Neural cell (in vitro differentiated cells): ENCODE measurements at regions not wholly inside any gene's neighbourhood (a gene's known extent, or its start where the extent isn't known, plus 50 kb on each side); places are given as distances from the start of the nearest gene placed in this dataset.
"Not testable (repeated sequence)": the region's sequence is repeated elsewhere in the genome, so short reads cannot be mapped to it uniquely, and the experiment has no call there.

Experiments
- H2AFZ ChIP-seq: fragments of 200-600, 300-800 bp; sonication (generic), shearing (Covaris generic); 2 replicates; pipeline ENCODE4 v1.6.0; 2014; ENCODE audit warnings: low read depth, mild to moderate bottlenecking, antibody characterized with exemption, low read length, moderate library complexity
- H3F3A ChIP-seq: fragments of 200-600 bp; shearing (Covaris generic); 2 replicates; pipeline ENCODE4 v1.6.1; 2016; ENCODE audit warnings: mild to moderate bottlenecking, moderate library complexity, mixed read lengths, antibody characterized with exemption, low read length; ENCODE audit not compliant: insufficient read depth, poor library complexity, severe bottlenecking
- H3K27ac ChIP-seq: fragments of 200-600, 300-800 bp; sonication (generic), shearing (Covaris generic); 2 replicates; pipeline ENCODE4 v1.5.1; 2014; ENCODE audit warnings: mild to moderate bottlenecking, low read length, moderate library complexity
- H3K27me3 ChIP-seq: fragments of 300-800, 200-600 bp; sonication (generic), shearing (Covaris generic); 2 replicates; pipeline ENCODE4 v1.6.0; 2014; ENCODE audit warnings: mild to moderate bottlenecking, low read depth, low read length, moderate library complexity; ENCODE audit not compliant: insufficient read depth
- H3K36me3 ChIP-seq: fragments of 300-800, 200-600 bp; sonication (generic), shearing (Covaris generic); 2 replicates; pipeline ENCODE4 v1.5.1; 2014; ENCODE audit warnings: mild to moderate bottlenecking, antibody characterized with exemption, low read length, moderate library complexity; ENCODE audit not compliant: insufficient read depth
- H3K4me2 ChIP-seq: fragments of 300-800, 200-600 bp; sonication (generic), shearing (Covaris generic); 2 replicates; pipeline ENCODE4 v1.6.0; 2014; ENCODE audit warnings: mild to moderate bottlenecking, low read length
- H3K4me3 ChIP-seq: fragments of 300-800, 200-600 bp; sonication (generic), shearing (Covaris generic); 2 replicates; pipeline ENCODE4 v1.5.1; 2014; ENCODE audit warnings: mild to moderate bottlenecking, low read length, moderate library complexity
- H3K79me2 ChIP-seq: fragments of 200-600 bp; shearing (Covaris generic); replicated peaks from 2 replicates; pipeline ENCODE4 v1.6.0; 2014; ENCODE audit warnings: mild to moderate bottlenecking, low read length, moderate library complexity; ENCODE audit not compliant: insufficient read depth
- H3K9ac ChIP-seq: fragments of 300-800, 200-600 bp; sonication (generic), shearing (Covaris generic); 2 replicates; pipeline ENCODE4 v1.6.1; 2016; ENCODE audit warnings: mild to moderate bottlenecking, low read length, mixed read lengths
- H3K9me2 ChIP-seq: fragments of 200-600 bp; shearing (Covaris generic); 2 replicates; pipeline ENCODE4 v1.6.1; 2016; ENCODE audit warnings: mild to moderate bottlenecking, low read length, mixed read lengths; ENCODE audit not compliant: insufficient read depth
- H3K9me3 ChIP-seq: fragments of 200-600, 300-800 bp; sonication (generic), shearing (Covaris generic); 2 replicates; pipeline ENCODE4 v1.6.1; 2016; ENCODE audit warnings: mild to moderate bottlenecking, mixed run types, low read length, moderate library complexity, mixed read lengths
- H4K20me1 ChIP-seq: fragments of 200-600 bp; shearing (Covaris generic); 2 replicates; pipeline ENCODE4 v1.6.1; 2016; ENCODE audit warnings: mild to moderate bottlenecking, mixed run types; ENCODE audit not compliant: insufficient read depth
- EP300 ChIP-seq: fragments of 450-650 bp; conservative IDR thresholded peaks from 2 replicates; pipeline ENCODE4 v1.6.1; 2014; ENCODE audit warnings: antibody characterized with exemption, mild to moderate bottlenecking, moderate library complexity; ENCODE audit not compliant: poor library complexity, severe bottlenecking
- EZH2 ChIP-seq: fragments of 200-600, 300-800 bp; shearing (Covaris generic), sonication (generic); IDR thresholded peaks from 2 replicates; pipeline ENCODE4 v1.6.1; 2014; ENCODE audit warnings: antibody characterized with exemption, low read length, borderline replicate concordance, mild to moderate bottlenecking; ENCODE audit not compliant: insufficient read depth, poor library complexity, severe bottlenecking
- MXI1 ChIP-seq: fragments of 450-650 bp; conservative IDR thresholded peaks from 2 replicates; pipeline ENCODE4 v1.6.1; 2014; ENCODE audit warnings: antibody characterized with exemption, mild to moderate bottlenecking; ENCODE audit not compliant: poor library complexity, severe bottlenecking
- POLR2AphosphoS5 ChIP-seq: IDR thresholded peaks from 2 replicates; pipeline ENCODE4 v1.6.1; 2012
- RAD21 ChIP-seq: fragments of 450-650 bp; conservative IDR thresholded peaks from 2 replicates; pipeline ENCODE4 v1.6.1; 2014; ENCODE audit warnings: antibody characterized with exemption, mild to moderate bottlenecking, moderate library complexity
- SMC3 ChIP-seq: fragments of 450-650 bp; conservative IDR thresholded peaks from 2 replicates; pipeline ENCODE4 v1.6.1; 2014; ENCODE audit warnings: antibody characterized with exemption, mild to moderate bottlenecking, moderate library complexity; ENCODE audit not compliant: poor library complexity
- TAF1 ChIP-seq: IDR thresholded peaks from 2 replicates; pipeline ENCODE4 v1.6.1; 2012; ENCODE audit warnings: low read depth
- TF ChIP-seq, protein P1 (sequence below): IDR thresholded peaks from 2 replicates; pipeline ENCODE4 v1.6.1; 2012; ENCODE audit warnings: borderline replicate concordance
- TF ChIP-seq, protein P2 (sequence below): fragments of 450-650 bp; IDR thresholded peaks from 2 replicates; pipeline ENCODE4 v1.5.1; 2014; ENCODE audit warnings: antibody characterized with exemption, mild to moderate bottlenecking, moderate library complexity; ENCODE audit not compliant: poor library complexity, severe bottlenecking

DNA sequence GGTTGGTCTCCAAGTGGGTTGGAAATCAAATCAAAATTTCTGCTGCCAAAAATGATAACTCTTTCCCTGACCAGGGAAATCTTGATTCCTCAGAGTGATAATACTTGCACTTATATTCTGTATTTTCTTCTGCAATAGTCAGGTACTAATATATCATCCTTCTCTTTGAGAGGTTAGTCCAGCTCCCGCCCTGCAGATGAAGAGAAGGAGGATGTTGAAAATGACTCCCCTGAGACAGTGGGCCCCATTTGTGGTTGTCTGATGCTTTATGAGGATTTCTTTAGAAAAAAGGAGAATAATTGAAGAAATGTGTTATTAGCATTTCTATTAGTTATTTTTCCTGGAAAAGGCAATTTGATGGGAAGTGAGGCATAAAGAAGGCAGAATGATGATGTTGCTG, 213.0 kb downstream of the SEC23IP start:
- no peak overlapping the region for H3K4me3 ChIP-seq
- H2AFZ ChIP-seq = no peak overlapping the region
- H4K20me1 ChIP-seq = no peaks in the 10 kb centered on the region
- H3F3A ChIP-seq = no peaks in the 10 kb centered on the region
- no peak overlapping the region for H3K27ac ChIP-seq
- no peaks in the 10 kb centered on the region for H3K9me3 ChIP-seq
- TF ChIP-seq POLR2AphosphoS5 = no peak
- no peak for TF ChIP-seq TAF1
- H3K36me3 ChIP-seq = no peaks in the 10 kb centered on the region
- H3K27me3 ChIP-seq = no peaks in the 10 kb centered on the region
- no peak overlapping the region for H3K4me2 ChIP-seq
- H3K9ac ChIP-seq = no peak overlapping the region
- H3K79me2 ChIP-seq = no peaks in the 10 kb centered on the region
- H3K9me2 ChIP-seq = no peaks in the 10 kb centered on the region

DNA sequence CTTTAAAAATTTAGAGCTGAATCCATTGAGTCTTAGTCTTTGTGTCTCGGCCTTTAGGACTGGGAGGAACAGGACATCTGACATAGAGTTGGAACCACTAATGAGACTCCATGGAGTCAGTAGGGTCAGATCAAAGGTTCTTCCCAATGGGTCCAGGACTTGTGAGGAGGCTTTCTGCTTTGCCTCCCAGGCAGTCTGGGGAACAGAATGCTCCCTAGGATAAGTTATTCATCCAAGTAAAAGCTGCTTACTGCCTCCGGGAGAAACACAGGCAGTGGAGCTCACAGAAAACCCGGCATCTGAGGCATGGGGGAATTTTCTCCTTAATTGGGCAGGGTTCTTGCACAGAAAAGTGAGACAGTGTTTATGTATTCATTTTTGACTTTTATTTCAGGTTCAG, 216.4 kb downstream of the SEC23IP start:
- Histone ChIP-seq H3K9me3 (no peaks in the 10 kb centered on the region), H3K9ac (no peak overlapping the region), H3F3A (no peaks in the 10 kb centered on the region), H3K79me2 (no peaks in the 10 kb centered on the region), H2AFZ (no peak overlapping the region), H3K36me3 (no peaks in the 10 kb centered on the region), H3K9me2 (no peaks in the 10 kb centered on the region), H3K27me3 (no peaks in the 10 kb centered on the region), H4K20me1 (no peaks in the 10 kb centered on the region), H3K4me3 (no peak overlapping the region), H3K27ac (no peak overlapping the region), H3K4me2 (no peak overlapping the region)
- TF ChIP-seq MXI1 = no peak
- TF ChIP-seq, protein P1, sequence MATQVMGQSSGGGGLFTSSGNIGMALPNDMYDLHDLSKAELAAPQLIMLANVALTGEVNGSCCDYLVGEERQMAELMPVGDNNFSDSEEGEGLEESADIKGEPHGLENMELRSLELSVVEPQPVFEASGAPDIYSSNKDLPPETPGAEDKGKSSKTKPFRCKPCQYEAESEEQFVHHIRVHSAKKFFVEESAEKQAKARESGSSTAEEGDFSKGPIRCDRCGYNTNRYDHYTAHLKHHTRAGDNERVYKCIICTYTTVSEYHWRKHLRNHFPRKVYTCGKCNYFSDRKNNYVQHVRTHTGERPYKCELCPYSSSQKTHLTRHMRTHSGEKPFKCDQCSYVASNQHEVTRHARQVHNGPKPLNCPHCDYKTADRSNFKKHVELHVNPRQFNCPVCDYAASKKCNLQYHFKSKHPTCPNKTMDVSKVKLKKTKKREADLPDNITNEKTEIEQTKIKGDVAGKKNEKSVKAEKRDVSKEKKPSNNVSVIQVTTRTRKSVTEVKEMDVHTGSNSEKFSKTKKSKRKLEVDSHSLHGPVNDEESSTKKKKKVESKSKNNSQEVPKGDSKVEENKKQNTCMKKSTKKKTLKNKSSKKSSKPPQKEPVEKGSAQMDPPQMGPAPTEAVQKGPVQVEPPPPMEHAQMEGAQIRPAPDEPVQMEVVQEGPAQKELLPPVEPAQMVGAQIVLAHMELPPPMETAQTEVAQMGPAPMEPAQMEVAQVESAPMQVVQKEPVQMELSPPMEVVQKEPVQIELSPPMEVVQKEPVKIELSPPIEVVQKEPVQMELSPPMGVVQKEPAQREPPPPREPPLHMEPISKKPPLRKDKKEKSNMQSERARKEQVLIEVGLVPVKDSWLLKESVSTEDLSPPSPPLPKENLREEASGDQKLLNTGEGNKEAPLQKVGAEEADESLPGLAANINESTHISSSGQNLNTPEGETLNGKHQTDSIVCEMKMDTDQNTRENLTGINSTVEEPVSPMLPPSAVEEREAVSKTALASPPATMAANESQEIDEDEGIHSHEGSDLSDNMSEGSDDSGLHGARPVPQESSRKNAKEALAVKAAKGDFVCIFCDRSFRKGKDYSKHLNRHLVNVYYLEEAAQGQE = no peak
- no peak for TF ChIP-seq TAF1
- TF ChIP-seq RAD21 = no peak
- TF ChIP-seq EP300 = no peak
- no peak for TF ChIP-seq EZH2
- TF ChIP-seq POLR2AphosphoS5 = no peak
- no peak for TF ChIP-seq SMC3
- TF ChIP-seq, protein P2, sequence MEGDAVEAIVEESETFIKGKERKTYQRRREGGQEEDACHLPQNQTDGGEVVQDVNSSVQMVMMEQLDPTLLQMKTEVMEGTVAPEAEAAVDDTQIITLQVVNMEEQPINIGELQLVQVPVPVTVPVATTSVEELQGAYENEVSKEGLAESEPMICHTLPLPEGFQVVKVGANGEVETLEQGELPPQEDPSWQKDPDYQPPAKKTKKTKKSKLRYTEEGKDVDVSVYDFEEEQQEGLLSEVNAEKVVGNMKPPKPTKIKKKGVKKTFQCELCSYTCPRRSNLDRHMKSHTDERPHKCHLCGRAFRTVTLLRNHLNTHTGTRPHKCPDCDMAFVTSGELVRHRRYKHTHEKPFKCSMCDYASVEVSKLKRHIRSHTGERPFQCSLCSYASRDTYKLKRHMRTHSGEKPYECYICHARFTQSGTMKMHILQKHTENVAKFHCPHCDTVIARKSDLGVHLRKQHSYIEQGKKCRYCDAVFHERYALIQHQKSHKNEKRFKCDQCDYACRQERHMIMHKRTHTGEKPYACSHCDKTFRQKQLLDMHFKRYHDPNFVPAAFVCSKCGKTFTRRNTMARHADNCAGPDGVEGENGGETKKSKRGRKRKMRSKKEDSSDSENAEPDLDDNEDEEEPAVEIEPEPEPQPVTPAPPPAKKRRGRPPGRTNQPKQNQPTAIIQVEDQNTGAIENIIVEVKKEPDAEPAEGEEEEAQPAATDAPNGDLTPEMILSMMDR = no peak

GRCh38 chr10:120109725-120110124, 217.2 kb downstream of the SEC23IP start:
- not testable (repeated sequence) for H3K4me3 ChIP-seq, H3K9me2 ChIP-seq, H3K9me3 ChIP-seq, H3K36me3 ChIP-seq, H3K9ac ChIP-seq, H3K27ac ChIP-seq, H2AFZ ChIP-seq, H3K27me3 ChIP-seq, H3K79me2 ChIP-seq, H3F3A ChIP-seq, H3K4me2 ChIP-seq, H4K20me1 ChIP-seq
